Endothelial cell of umbilical vein (primary cell): ENCODE measurements at regions not wholly inside any gene's neighbourhood (a gene's known extent, or its start where the extent isn't known, plus 50 kb on each side); places are given as distances from the start of the nearest gene placed in this dataset.

Source experiments
- BruUV-seq: library from RNA; stranded (reverse); fragments of 400-500 nt; replicated peaks from 2 replicates; lab custom pipeline; 2021; lab: Mats Ljungman, UMichigan
- CTCF ChIA-PET: fragments of 300-600, 350-600 bp; sonication (Branson Sonifier 250); formaldehyde crosslinking; loops from one replicate; lab custom pipeline; 2021; ENCODE audit warnings: antibody characterized with exemption, inconsistent platforms; lab: Charles Lee
- POLR2A ChIA-PET: fragments of 300-600, 350-600 bp; sonication (Branson Sonifier 250); formaldehyde crosslinking; loops from one replicate; lab custom pipeline; 2021; ENCODE audit warnings: antibody characterized with exemption, inconsistent platforms; lab: Charles Lee
- DNase-seq: peaks from one replicate; pipeline ENCODE4 v3.0.0-alpha.2; 2011; ENCODE audit warnings: low read depth, low spot score
- FAIRE-seq: peaks from 2 replicates; lab custom pipeline; 2011; peaks lifted over from hg19 to GRCh38; lab: Jason Lieb, UNC
- H2AFZ ChIP-seq: 2 replicates; pipeline ENCODE4 v1.6.0; 2012; ENCODE audit warnings: low read depth, low read length, control low read depth, inconsistent platforms
- H3K27ac ChIP-seq: 2 replicates; pipeline ENCODE4 v1.5.1; 2011; ENCODE audit warnings: low read depth, mild to moderate bottlenecking, control low read depth, low read length, moderate library complexity; ENCODE audit not compliant: insufficient read depth
- H3K27me3 ChIP-seq, 2 experiments: 2 replicates each; pipeline versions ENCODE4 v1.6.0 to v1.6.1; 2011; ENCODE audit warnings: low read length in 2 of 2, mixed read lengths in 1 of 2; ENCODE audit not compliant: control insufficient read depth in 2 of 2, insufficient read depth in 2 of 2
- H3K36me3 ChIP-seq, 2 experiments: 2 replicates in 1 of 2; 3 replicates in 1 of 2; pipeline ENCODE4 v1.5.1; 2011; ENCODE audit warnings: low read length in 2 of 2, mild to moderate bottlenecking in 1 of 2, moderate library complexity in 1 of 2; ENCODE audit not compliant: control insufficient read depth in 2 of 2, insufficient read depth in 2 of 2; ENCODE audit errors: extremely low read depth in 1 of 2
- H3K4me1 ChIP-seq: 3 replicates; pipeline ENCODE4 v1.5.1; 2011; ENCODE audit warnings: mild to moderate bottlenecking, low read length; ENCODE audit not compliant: control insufficient read depth, insufficient read depth; ENCODE audit errors: extremely low read depth
- H3K4me2 ChIP-seq: 2 replicates; pipeline ENCODE4 v1.6.1; 2011; ENCODE audit warnings: low read length, control low read depth, mixed read lengths; ENCODE audit not compliant: insufficient read depth
- H3K4me3 ChIP-seq, 3 experiments: fragments of 200-600 bp in 1 of 3; sonication (generic), shearing (Covaris generic) in 1 of 3; replicated peaks in 1 of 3; 2 replicates each; pipeline ENCODE4 v1.5.1; 2011 to 2016; ENCODE audit warnings: control low read depth in 3 of 3, low read length in 3 of 3, mild to moderate bottlenecking in 2 of 3, inconsistent platforms in 1 of 3, low read depth in 1 of 3, moderate library complexity in 1 of 3; ENCODE audit not compliant: insufficient read depth in 1 of 3
- H3K79me2 ChIP-seq: 2 replicates; pipeline ENCODE4 v1.6.0; 2012; ENCODE audit warnings: low read length, inconsistent platforms; ENCODE audit not compliant: control insufficient read depth, insufficient read depth
- H3K9ac ChIP-seq: replicated peaks from 2 replicates; pipeline ENCODE3; 2011; ENCODE audit warnings: low read length, control low read depth; ENCODE audit not compliant: insufficient read depth; ENCODE audit errors: extremely low read depth
- H3K9me1 ChIP-seq: replicated peaks from 3 replicates; pipeline ENCODE4 v1.6.0; 2011; ENCODE audit warnings: mild to moderate bottlenecking, low read length; ENCODE audit not compliant: control insufficient read depth, insufficient read depth; ENCODE audit errors: extremely low read depth
- H3K9me3 ChIP-seq: replicated peaks from 2 replicates; pipeline ENCODE4 v1.5.1; 2012; ENCODE audit warnings: low read length, inconsistent platforms; ENCODE audit not compliant: control insufficient read depth, insufficient read depth
- H4K20me1 ChIP-seq: replicated peaks from 2 replicates; pipeline ENCODE3; 2011; ENCODE audit warnings: mild to moderate bottlenecking, low read length; ENCODE audit not compliant: control insufficient read depth, insufficient read depth; ENCODE audit errors: extremely low read depth
- EZH2 ChIP-seq: IDR thresholded peaks from 2 replicates; pipeline ENCODE4 v1.6.1; 2012; ENCODE audit warnings: borderline replicate concordance, low read depth, mild to moderate bottlenecking, moderate library complexity, low read length, inconsistent platforms; ENCODE audit not compliant: severe bottlenecking
- FOS ChIP-seq: IDR thresholded peaks from 2 replicates; pipeline ENCODE4 v1.6.1; 2011; ENCODE audit warnings: mild to moderate bottlenecking, low read length, moderate library complexity, borderline replicate concordance; ENCODE audit not compliant: insufficient read depth
- GATA2 ChIP-seq: IDR thresholded peaks from 2 replicates; pipeline ENCODE4 v1.7.0; 2011; ENCODE audit warnings: low read depth, mild to moderate bottlenecking, moderate library complexity, mixed read lengths, low read length; ENCODE audit not compliant: insufficient read length, insufficient read depth
- JUN ChIP-seq: IDR thresholded peaks from 2 replicates; pipeline ENCODE4 v1.6.1; 2011; ENCODE audit warnings: borderline replicate concordance, low read depth; ENCODE audit not compliant: insufficient read length, insufficient read depth
- MYC ChIP-seq: IDR thresholded peaks from one replicate; pipeline ENCODE4 v1.6.1; 2011; ENCODE audit warnings: mild to moderate bottlenecking, low read depth, low read length
- POLR2A ChIP-seq: IDR thresholded peaks from 2 replicates; pipeline ENCODE4 v1.6.1; 2012; ENCODE audit warnings: low read depth, mild to moderate bottlenecking, control low read depth, low read length
- POLR2AphosphoS5 ChIP-seq: IDR thresholded peaks from 2 replicates; pipeline ENCODE4 v1.6.1; 2012; ENCODE audit warnings: low read depth, mild to moderate bottlenecking, control low read depth, low read length, moderate library complexity; ENCODE audit not compliant: insufficient read depth
- dilution Hi-C: fragments of 300-500 bp; cut with MboI; formaldehyde crosslinking; loops from one replicate; pipeline ENCODE4 v1.15.0; 2019; ENCODE audit warnings: low sequenced_read_pairs; ENCODE audit not compliant: extremely low pct_ligation_motif_present
- intact Hi-C: fragments of 100-400 bp; cut with micrococcal nuclease; formaldehyde crosslinking; loops from one replicate; pipeline ENCODE4 v1.10.0; 2022
- TF ChIP-seq, protein P1 (sequence below), 2 donors: IDR thresholded peaks; 1 replicate in 1 of 2; 2 replicates in 1 of 2; pipeline ENCODE4 v1.5.1; 2011; ENCODE audit warnings: low read length in 2 of 2, mild to moderate bottlenecking in 2 of 2, moderate library complexity in 2 of 2, control low read depth in 1 of 2, inconsistent platforms in 1 of 2, low read depth in 1 of 2; ENCODE audit not compliant: insufficient read depth in 1 of 2; ENCODE audit errors: extremely low read depth in 1 of 2
- TF ChIP-seq, protein P2 (sequence below): IDR thresholded peaks from 2 replicates; pipeline ENCODE4 v1.6.1; 2011; ENCODE audit not compliant: insufficient read depth, insufficient read length

DNA sequence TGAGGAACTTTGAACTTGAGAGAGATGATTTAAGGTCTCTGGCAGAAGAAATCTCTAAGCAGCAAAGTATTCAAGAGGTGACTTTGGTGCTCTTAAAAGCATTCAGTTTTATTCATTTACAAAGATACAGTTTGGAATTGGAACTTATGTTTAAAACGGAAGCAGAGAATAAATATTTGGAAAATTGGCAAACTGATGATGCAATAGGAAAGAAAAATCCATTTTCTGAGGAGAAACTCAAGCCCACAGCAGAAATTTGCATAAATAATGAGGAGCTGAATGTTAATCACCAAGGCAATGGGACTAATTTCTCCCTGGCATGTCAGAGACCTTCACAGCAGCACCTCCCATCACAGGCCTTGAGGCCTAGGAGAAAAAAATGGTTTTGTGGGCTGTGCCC, 1022.5 kb upstream of the CHAC2 start:
- H3K4me1 ChIP-seq: no peaks in the 10 kb centered on the region
- DNase-seq: no peak
- ChIA-PET CTCF (no interaction called here), POLR2A (no interaction called here)
- no peaks in the 10 kb centered on the region for H3K27me3 ChIP-seq
- H3K27ac ChIP-seq: no peak overlapping the region
- H3K4me3 ChIP-seq: no peak overlapping the region
- no peak overlapping the region for H3K9ac ChIP-seq
- H3K9me3 ChIP-seq: no peaks in the 10 kb centered on the region
- TF ChIP-seq EZH2 (no peak), JUN (no peak), MYC (no peak), FOS (no peak), POLR2A (no peak), POLR2AphosphoS5 (no peak), GATA2 (no peak)
- TF ChIP-seq, protein P1, sequence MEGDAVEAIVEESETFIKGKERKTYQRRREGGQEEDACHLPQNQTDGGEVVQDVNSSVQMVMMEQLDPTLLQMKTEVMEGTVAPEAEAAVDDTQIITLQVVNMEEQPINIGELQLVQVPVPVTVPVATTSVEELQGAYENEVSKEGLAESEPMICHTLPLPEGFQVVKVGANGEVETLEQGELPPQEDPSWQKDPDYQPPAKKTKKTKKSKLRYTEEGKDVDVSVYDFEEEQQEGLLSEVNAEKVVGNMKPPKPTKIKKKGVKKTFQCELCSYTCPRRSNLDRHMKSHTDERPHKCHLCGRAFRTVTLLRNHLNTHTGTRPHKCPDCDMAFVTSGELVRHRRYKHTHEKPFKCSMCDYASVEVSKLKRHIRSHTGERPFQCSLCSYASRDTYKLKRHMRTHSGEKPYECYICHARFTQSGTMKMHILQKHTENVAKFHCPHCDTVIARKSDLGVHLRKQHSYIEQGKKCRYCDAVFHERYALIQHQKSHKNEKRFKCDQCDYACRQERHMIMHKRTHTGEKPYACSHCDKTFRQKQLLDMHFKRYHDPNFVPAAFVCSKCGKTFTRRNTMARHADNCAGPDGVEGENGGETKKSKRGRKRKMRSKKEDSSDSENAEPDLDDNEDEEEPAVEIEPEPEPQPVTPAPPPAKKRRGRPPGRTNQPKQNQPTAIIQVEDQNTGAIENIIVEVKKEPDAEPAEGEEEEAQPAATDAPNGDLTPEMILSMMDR (IDR thresholded peaks at IDR 0.05; ENCODE audit: extremely low read depth in 1 of 2, insufficient read depth in 1 of 2, low read depth in 1 of 2, low read length in 2 of 2): no peak
- TF ChIP-seq, protein P2, sequence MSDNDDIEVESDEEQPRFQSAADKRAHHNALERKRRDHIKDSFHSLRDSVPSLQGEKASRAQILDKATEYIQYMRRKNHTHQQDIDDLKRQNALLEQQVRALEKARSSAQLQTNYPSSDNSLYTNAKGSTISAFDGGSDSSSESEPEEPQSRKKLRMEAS: no peak
- H2AFZ ChIP-seq: no peak overlapping the region
- H3K9me1 ChIP-seq: no peaks in the 10 kb centered on the region
- no peak overlapping the region for H3K4me2 ChIP-seq
- FAIRE-seq: no peak
- H4K20me1 ChIP-seq: no peaks in the 10 kb centered on the region
- no TSS peak for BruUV-seq
- no peaks in the 10 kb centered on the region for H3K79me2 ChIP-seq
- H3K36me3 ChIP-seq: no peaks in the 10 kb centered on the region
- dilution Hi-C loops: no loop called here
- intact Hi-C loops: no loop called here
